Osteoblast (primary cell): ENCODE measurements at regions not wholly inside any gene's neighbourhood (a gene's known extent, or its start where the extent isn't known, plus 50 kb on each side); places are given as distances from the start of the nearest gene placed in this dataset.

ENCODE experiments used
- DNase-seq: peaks from one replicate; pipeline ENCODE4 v3.0.0; 2011; ENCODE audit warnings: low spot score, mixed read lengths; ENCODE audit not compliant: insufficient read length; ENCODE audit errors: missing footprints
- H2AFZ ChIP-seq: 2 replicates; pipeline ENCODE4 v1.6.0; 2011; ENCODE audit warnings: mild to moderate bottlenecking, low read length
- H3K27ac ChIP-seq: 2 replicates; pipeline ENCODE4 v1.5.1; 2011; ENCODE audit warnings: mild to moderate bottlenecking, low read depth, low read length, moderate library complexity
- H3K27me3 ChIP-seq: 2 replicates; pipeline ENCODE4 v1.6.0; 2012; ENCODE audit warnings: mild to moderate bottlenecking, control low read depth, inconsistent platforms, low read length, moderate library complexity; ENCODE audit not compliant: insufficient read depth
- H3K36me3 ChIP-seq: 2 replicates; pipeline ENCODE4 v1.5.1; 2011; ENCODE audit warnings: mild to moderate bottlenecking, low read length, control low read depth, moderate library complexity; ENCODE audit not compliant: insufficient read depth
- H3K4me1 ChIP-seq: 2 replicates; pipeline ENCODE4 v1.5.1; 2011; ENCODE audit warnings: mild to moderate bottlenecking, low read length, control low read depth, moderate library complexity; ENCODE audit not compliant: insufficient read depth
- H3K4me2 ChIP-seq: 2 replicates; pipeline ENCODE4 v1.6.0; 2011; ENCODE audit warnings: mild to moderate bottlenecking, low read length; ENCODE audit not compliant: insufficient read depth
- H3K4me3 ChIP-seq: fragments of 200-600 bp; sonication (generic); 3 replicates; pipeline ENCODE4 v1.5.1; 2012; ENCODE audit warnings: mild to moderate bottlenecking, low read length, inconsistent platforms; ENCODE audit not compliant: insufficient read depth
- H3K79me2 ChIP-seq: 2 replicates; pipeline ENCODE4 v1.6.0; 2012; ENCODE audit warnings: mild to moderate bottlenecking, low read length, control low read depth, inconsistent platforms; ENCODE audit not compliant: insufficient read depth
- H3K9me3 ChIP-seq: 2 replicates; pipeline ENCODE4 v1.5.1; 2011; ENCODE audit warnings: low read depth, low read length, control low read depth
- H4K20me1 ChIP-seq: 2 replicates; pipeline ENCODE4 v1.6.0; 2012; ENCODE audit warnings: mild to moderate bottlenecking, low read length, control low read depth; ENCODE audit not compliant: insufficient read depth
- TF ChIP-seq, protein P1 (sequence below): IDR thresholded peaks from 2 replicates; pipeline ENCODE4 v1.5.1; 2011; ENCODE audit warnings: mild to moderate bottlenecking, low read depth, low read length, moderate library complexity; ENCODE audit errors: extremely low read depth

DNA sequence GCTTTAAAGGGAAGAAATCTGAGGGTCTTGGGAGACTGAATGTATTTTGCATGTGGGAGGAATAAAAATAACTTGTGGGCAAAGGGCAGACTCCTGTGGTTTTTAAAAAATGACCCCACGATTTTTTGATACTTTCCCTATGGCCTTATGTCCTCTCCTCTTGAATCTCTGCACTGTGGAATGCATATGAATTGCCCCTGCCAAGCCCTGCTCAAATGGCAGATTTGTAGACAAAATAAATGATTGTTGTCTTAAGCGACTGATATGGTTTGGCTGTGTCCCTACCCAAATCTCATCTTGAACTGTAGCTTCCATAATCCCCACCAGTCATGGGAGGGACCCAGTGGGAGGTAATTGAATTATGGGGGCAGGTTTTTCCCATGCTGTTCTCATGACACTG is 223.8 kb downstream of the DACT1 start:
- Histone ChIP-seq H3K27ac (no peak overlapping the region), H3K27me3 (no peaks in the 10 kb centered on the region), H3K79me2 (no peaks in the 10 kb centered on the region), H3K4me1 (peaks cover 20% of the 10 kb centered on the region), H3K4me2 (peak overlapping the region; percentile 9), H3K4me3 (no peak overlapping the region), H2AFZ (no peak overlapping the region), H4K20me1 (no peaks in the 10 kb centered on the region), H3K36me3 (no peaks in the 10 kb centered on the region), H3K9me3 (no peaks in the 10 kb centered on the region)
- TF ChIP-seq, protein P1, sequence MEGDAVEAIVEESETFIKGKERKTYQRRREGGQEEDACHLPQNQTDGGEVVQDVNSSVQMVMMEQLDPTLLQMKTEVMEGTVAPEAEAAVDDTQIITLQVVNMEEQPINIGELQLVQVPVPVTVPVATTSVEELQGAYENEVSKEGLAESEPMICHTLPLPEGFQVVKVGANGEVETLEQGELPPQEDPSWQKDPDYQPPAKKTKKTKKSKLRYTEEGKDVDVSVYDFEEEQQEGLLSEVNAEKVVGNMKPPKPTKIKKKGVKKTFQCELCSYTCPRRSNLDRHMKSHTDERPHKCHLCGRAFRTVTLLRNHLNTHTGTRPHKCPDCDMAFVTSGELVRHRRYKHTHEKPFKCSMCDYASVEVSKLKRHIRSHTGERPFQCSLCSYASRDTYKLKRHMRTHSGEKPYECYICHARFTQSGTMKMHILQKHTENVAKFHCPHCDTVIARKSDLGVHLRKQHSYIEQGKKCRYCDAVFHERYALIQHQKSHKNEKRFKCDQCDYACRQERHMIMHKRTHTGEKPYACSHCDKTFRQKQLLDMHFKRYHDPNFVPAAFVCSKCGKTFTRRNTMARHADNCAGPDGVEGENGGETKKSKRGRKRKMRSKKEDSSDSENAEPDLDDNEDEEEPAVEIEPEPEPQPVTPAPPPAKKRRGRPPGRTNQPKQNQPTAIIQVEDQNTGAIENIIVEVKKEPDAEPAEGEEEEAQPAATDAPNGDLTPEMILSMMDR: no peak
- DNase-seq: no peak

DNA sequence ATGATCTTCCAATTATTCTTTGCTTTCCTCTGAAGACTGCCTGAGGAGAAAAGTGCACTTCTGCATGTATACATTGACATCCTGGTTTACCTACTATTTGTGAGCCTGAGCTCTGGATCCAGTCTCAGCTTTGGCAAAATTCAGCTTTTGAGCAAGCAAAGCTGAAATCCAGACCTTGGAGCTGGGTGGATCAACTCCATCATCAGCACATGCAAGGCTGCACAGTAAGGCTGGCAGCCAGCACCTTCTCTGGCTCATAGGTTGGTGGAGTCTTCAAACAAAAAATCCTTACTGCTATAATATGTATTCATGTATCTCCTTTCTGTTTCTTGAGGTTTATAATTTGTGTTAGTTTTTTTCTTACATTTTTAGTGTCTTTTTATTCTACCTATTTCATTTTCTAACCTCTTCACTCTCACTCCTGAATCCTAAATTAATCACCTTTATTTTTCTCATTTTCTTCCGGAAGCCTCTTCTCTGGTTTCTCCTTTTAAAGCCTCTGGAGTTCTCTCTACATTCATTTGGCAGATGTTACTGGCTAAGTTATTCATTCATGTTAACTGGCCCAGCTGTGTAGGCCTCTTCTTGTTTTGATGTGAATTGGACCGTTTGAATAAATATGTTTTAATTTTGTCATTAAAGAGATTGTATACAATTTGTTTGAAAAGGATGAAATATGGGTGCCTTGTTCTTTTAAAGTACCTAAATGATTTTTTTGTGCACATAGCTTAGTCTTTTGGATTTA is 224.8 kb downstream of the DACT1 start:
- no peaks in the 10 kb centered on the region for H3K36me3 ChIP-seq
- H3K4me3 ChIP-seq: no peak overlapping the region
- H3K9me3 ChIP-seq: no peaks in the 10 kb centered on the region
- H3K4me2 ChIP-seq: no peak overlapping the region
- H2AFZ ChIP-seq: no peak overlapping the region
- peaks cover 21% of the 10 kb centered on the region for H3K4me1 ChIP-seq
- TF ChIP-seq, protein P1: no peak
- H3K79me2 ChIP-seq: no peaks in the 10 kb centered on the region
- no peaks in the 10 kb centered on the region for H4K20me1 ChIP-seq
- DNase-seq: no peak
- H3K27ac ChIP-seq: no peak overlapping the region
- H3K27me3 ChIP-seq: no peaks in the 10 kb centered on the region

DNA sequence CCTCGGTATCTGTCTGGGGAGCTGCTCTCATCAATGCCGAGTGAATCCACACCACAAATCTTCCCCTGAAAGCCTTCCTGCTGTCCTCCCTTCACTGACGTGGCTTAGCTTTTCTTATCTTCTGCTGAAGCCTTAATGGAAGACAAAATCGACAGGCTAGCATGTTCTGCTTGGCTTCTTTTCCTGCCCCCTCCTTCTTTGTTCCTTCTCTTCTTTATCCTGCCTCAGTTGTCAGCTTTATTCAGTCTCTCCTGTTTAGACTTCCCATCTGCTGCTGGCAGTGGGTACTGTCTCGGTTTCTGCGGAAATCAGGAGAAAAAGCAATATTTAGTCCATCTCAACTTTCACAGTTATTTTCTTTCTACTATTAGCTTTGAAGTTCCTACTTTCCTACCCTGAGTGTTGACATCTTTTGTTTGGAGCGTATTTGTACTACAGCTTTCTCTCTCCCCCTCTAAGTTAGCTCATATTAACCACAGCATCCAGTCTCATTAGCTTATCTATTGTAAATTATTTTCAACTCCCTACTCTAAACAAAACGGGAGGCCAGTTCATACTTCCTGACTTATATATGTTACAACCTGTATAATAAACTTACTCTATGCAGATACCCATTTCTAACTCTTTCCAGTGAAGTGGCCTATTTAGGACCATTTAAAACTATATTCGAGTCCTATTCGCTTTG is 226.0 kb downstream of the DACT1 start:
- Histone ChIP-seq H3K27ac (no peak overlapping the region), H3K4me1 (peaks cover 21% of the 10 kb centered on the region), H4K20me1 (no peaks in the 10 kb centered on the region), H3K9me3 (no peaks in the 10 kb centered on the region), H3K4me2 (no peak overlapping the region), H3K4me3 (no peak overlapping the region), H3K36me3 (no peaks in the 10 kb centered on the region), H3K27me3 (no peaks in the 10 kb centered on the region), H3K79me2 (no peaks in the 10 kb centered on the region), H2AFZ (peak overlapping the region; percentile 10)
- no peak for DNase-seq
- TF ChIP-seq, protein P1: no peak

DNA sequence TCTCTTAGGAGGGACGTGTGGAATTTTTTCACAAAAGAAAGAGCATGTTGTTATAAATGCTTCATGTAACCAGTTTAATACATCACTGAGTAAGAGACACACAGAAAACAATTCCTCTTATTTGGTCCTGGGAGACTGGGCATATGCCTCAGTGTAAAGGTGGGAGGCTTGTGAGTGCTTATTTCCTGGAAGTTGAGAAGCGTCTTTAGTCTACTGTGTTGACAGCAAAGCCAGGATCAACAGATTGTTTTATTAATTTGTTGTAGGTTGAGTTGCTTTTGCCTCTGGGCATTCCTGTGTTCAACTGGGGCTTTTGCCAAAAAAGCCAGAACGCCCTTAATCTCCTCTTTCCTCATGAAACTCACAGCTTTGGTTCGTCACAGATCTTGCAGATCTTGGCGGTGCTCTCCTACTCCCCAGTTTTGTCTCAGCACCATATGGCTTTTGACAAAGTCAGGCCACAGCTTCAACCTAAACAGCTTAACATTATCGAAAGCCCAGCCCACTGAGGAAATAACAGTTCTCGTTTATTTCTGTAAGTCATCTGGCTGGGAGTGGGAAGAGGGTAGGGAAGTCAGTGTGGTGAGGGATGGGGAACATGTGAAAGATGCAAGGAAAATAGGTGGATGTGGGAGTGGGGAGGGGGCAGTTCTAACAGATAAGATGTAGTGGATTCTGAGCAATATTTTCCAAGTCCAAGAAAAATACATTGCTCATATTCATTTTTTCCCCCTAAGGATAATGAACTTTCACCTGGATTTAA is 227.2 kb downstream of the DACT1 start:
- H3K79me2 ChIP-seq: no peaks in the 10 kb centered on the region
- H3K4me2 ChIP-seq: peak overlapping the region; percentile 45
- DNase-seq: no peak
- no peaks in the 10 kb centered on the region for H4K20me1 ChIP-seq
- no peaks in the 10 kb centered on the region for H3K9me3 ChIP-seq
- peaks cover 21% of the 10 kb centered on the region for H3K4me1 ChIP-seq
- H3K27ac ChIP-seq: peak overlapping the region; percentile 67
- H3K4me3 ChIP-seq: no peak overlapping the region
- H3K36me3 ChIP-seq: no peaks in the 10 kb centered on the region
- TF ChIP-seq, protein P1: no peak
- peak overlapping the region; percentile 17 for H2AFZ ChIP-seq
- no peaks in the 10 kb centered on the region for H3K27me3 ChIP-seq
